Peyer's patch (tissue), 4 donors: ENCODE measurements at regions not wholly inside any gene's neighbourhood (a gene's known extent, or its start where the extent isn't known, plus 50 kb on each side); places are given as distances from the start of the nearest gene placed in this dataset.

Source experiments
- CTCF ChIP-seq, 6 experiments: fragments of 450-650 bp in 4 of 6; fragments of 200-600 bp in 2 of 6; sonication (generic) in 1 of 6; IDR thresholded peaks; one replicate each; pipeline ENCODE4 v1.5.1; 2017 to 2019; ENCODE audit warnings: antibody characterized with exemption in 6 of 6, mild to moderate bottlenecking in 3 of 6, moderate library complexity in 1 of 6
- POLR2A ChIP-seq, 2 donors: fragments of 450-650 bp; IDR thresholded peaks; one replicate each; pipeline ENCODE4 v1.5.1; 2017; ENCODE audit warnings: antibody characterized with exemption in 2 of 2, mild to moderate bottlenecking in 2 of 2, moderate library complexity in 2 of 2

GRCh38 chr16:59707436-59708226 lies 973.5 kb upstream of the GOT2 start:
- TF ChIP-seq POLR2A (IDR thresholded peaks at IDR 0.05) = no peak
- TF ChIP-seq CTCF (IDR thresholded peaks at IDR 0.05) = no peak
